ENCODE measurements at regions not wholly inside any gene's neighbourhood (a gene's known extent, or its start where the extent isn't known, plus 50 kb on each side); places are given as distances from the start of the nearest gene placed in this dataset.
"Not testable (repeated sequence)": the region's sequence is repeated elsewhere in the genome, so short reads cannot be mapped to it uniquely, and the experiment has no call there.

GRCh38 chr3:39558775-39559306, 91.4 kb downstream of the MOBP start:
- no peak for DNase-seq

DNA sequence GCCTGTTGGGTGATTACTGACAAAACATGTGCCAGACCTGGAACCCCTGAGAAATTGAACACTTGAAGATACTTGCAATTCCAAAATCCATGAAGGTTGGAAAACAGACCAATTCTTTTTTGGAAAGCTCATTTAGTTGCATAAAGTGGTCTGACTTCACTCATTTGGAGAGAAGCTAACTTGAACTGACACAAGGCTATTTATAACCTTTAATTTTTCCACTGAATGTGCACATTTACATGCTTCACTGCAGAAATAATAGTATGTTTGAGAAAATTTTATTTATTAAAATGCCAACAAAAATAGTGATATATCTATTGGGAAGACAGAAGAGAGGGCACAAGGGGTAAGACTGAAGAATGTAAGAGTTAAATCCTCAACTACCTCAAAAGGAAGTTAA, 92.1 kb downstream of the MOBP start:
- no peak for DNase-seq

DNA sequence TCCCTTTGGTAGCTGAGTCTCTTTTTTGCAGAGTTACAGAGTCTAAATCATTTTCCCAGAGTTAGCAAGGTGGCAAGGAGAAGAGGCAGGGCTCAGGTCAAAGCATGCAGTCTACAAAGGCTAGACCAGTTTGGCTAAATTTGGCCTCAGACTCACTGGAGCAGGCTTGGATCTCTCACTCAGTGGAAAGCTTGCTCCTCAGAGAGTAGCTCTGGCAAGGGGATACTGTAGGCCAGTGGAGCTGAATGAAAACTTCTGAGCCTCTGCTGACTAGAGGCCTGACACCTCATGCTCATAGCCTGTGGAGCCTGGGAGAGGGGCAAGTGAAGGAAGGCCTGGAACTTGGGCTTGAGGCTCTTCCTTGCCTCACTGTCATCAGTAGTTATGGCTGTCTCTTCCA, 101.0 kb downstream of the MOBP start:
- DNase-seq: no peak

DNA sequence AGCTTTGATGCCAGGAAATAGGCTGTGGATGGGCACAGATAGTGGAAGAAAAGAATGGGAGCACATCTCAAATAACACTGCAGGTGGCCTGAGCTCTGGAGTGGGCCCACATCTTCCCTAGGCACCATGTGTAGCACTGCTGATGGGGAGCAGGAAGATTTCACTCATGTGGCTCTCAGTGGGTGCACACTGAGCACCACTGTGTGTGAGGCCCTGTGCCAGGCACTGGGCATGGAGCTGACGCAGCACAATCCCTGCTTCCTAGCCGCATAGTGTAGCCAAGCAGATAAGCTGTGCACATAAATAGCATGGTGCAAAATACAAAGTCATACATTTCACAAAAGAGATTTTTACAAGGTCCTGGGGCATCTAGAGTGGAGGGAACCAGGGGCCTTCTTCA, 101.6 kb downstream of the MOBP start:
- no peak for DNase-seq

- no peak for DNase-seq
Measured at GRCh38 chr3:39573392-39573791, 105.9 kb downstream of the MOBP start.

- no peak for DNase-seq
Measured at GRCh38 chr3:39577541-39577940, 110.1 kb downstream of the MOBP start.

DNA sequence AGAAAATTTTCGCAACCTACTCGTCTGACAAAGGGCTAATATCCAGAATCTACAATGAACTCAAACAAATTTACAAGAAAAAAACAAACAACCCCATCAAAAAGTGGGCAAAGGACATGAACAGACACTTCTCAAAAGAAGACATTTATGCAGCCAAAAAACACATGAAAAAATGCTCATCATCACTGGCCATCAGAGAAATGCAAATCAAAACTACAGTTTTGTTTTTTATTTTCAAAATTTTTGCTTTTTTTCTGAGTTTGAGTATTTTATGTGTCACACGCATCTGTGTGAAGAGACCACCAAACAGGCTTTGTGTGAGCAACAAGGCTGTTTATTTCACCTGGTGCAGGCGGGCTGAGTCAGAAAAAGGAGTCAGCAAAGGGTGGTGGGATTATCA, 118.7 kb downstream of the MOBP start:
- DNase-seq: not testable (repeated sequence)

GRCh38 chr3:39587113-39587512, 119.6 kb downstream of the MOBP start:
- DNase-seq: no peak

DNA sequence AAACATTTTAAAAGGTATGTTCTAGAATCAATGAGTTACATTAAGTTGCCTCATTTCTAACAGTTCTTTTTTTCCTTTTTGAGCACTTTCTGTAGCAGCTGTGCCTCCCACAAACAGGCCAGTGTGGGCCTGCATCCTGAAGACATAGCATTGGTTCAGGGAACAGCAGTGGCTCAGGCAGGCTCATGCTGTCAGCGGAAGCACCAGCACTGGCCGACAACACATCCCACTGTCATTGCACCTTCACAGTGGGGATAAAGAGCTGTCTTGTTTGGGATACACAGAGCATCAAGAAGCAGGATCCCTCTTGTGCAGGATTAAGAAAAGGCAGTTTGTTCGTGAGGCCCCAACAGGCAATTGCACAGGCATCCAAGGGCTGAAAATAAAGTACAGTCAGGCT, 123.3 kb downstream of the MOBP start:
- no peak for DNase-seq

GRCh38 chr3:39592311-39593050, 125.0 kb downstream of the MOBP start:
- no peak for DNase-seq

DNA sequence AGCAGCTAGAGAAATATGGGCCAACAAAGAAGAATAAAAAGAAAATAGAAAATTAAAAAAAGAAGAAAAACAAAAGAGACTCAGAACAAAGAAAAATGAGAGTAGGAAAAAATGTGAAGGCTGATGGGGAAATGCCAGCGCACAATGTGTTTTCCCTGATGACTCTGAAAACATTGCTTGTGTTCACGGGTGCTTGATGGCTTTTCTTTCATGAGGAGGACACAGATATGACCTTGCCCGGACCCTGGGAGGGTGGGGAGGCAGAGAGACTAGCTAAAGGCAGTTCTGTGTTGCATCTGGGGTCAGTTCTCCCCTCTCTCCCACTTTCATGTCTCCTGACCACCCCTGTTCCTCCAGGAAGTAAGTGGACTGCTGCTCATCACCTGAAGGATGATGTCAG, 125.9 kb downstream of the MOBP start:
- DNase-seq: no peak

GRCh38 chr3:39601241-39601640, 133.8 kb downstream of the MOBP start:
- DNase-seq: no peak

DNA sequence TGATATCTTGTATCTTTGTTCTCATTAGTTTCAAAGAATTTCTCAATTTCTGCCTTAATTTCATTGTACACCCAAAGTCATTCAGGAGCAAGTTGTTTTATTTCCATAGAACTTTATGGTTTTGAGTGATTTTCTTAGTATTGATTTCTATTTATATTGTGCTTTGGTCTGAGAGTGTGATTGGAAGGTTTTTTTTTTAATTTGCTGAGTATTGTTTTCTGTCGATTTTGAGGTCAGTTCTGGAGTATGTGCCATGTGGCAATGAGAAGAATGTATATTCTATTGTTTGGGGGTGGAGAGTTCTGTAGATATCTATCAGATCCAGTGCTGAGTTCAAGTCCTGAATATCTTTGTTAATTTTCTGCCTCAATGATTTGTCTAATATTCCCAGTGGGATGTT, 138.4 kb downstream of the MOBP start:
- DNase-seq: no peak

DNA sequence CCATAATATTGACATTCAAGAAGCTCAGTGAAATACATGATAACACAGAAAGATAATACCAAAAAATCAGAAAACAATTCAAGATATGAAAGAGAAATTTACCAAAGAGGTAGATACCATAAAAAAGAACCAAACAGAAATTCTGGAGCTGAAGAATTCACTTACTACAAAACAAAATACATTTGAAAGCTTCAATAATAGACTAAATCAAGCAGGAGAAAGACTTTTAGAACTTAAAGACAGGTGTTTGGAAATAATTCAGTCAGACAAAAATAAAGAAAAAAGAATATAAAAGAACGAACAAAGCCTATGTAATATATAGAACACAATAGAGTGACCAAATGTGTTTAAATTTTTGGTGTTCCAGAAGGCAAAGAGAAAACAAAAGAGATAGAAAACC, 158.7 kb downstream of the MOBP start:
- DNase-seq: no peak

DNA sequence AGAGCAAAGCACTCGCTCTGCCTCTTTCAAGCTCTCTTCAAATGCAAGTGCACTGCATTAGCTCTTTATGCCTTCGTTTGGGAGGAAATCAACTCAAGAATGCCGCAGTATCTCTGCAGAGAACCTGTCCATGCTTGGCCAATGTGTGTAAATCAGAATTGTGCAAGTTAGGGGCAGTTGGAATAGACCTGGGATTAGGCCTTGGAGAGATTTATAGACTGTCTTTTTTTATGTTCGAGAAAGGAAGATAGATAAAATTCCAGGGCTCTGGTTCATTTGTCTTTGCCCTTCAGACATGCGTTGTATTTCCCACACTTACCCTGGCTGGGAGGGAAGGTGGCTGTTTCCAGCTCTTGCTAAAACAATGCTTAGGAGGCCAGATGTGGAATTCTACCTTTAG, 163.7 kb downstream of the MOBP start:
- DNase-seq: peak; percentile 23

GRCh38 chr3:39637807-39638206, 170.3 kb downstream of the MOBP start:
- no peak for DNase-seq

- DNase-seq: no peak
Measured at GRCh38 chr3:39638301-39638700, 170.8 kb downstream of the MOBP start.

DNA sequence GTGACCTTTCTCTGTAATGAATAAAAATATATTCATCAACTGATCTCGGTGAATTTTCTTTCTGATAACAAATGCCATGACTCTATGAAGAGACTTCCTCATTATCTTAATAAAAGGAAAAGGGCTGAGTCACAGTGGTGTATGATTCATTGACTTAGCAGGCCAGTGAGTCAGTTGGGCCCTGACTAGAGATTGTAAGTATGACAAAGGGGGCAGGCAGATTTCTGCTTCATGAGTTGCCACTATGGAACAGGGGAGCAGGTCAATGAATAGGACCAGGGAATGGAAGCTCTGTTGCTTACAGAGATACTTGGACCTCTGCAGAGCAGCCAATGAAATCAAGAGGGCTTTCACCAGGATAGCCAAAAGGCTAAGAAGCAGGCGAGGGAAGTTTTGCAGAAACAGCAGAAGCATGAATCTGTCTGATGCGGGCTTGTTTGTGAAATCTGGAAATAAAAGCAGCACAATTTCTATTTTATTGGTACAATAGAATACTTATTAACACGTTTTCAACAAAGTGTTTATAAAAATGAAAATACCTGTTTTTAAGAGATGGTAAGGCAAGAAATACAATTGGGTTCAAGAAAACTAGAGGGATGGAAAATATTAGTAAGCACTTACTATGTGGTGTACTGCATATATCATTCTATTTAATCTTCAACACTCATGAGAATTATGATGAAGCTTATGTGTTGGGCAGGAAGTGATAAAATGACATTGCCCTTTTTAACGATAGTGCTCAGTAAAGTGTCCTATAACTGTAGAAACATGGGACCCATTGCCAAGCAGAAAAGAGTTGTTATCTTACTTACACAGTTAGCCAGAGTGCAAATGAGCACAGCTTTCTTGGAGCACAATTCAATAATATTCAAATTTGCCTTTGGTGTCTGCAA, 169.8 kb upstream of the MYRIP start:
- no peak for DNase-seq

GRCh38 chr3:39641274-39641673, 168.1 kb upstream of the MYRIP start:
- no peak for DNase-seq

DNA sequence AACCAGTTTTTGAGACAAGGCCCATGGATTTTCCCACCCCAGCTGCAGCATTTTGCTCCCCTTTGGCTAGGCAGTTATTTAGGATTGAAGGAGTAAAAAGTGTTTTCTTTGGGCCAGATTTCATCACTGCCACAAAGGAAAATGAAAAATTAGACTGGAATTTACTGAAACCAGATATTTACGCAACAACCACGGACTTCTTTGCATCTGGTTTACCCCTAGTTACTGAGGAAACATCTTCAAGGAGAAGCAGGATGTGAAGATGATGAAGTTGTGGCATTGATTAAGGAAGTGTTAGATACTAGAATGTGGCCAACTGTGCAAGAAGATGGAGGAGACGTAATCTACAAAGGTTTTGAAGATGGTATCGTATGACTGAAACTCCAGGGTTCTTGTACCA, 165.2 kb upstream of the MYRIP start:
- DNase-seq: no peak

DNA sequence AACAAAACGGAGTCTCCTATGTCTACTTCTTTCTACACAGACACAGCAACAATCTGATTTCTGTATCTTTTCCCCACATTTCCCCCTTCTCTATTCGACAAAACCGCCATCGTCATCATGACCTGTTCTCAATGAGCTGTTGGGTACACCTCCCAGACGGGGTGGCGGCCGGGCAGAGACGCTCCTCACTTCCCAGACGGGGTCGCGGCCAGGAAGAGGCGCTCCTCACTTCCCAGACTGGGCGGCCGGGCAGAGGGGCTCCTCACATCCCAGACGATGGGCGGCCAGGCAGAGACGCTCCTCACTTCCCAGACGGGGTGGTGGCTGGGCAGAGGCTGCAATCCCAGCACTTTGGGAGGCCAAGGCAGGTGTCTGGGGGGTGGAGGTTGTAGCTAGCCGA, 158.2 kb upstream of the MYRIP start:
- not testable (repeated sequence) for DNase-seq

- peak; percentile 12 for DNase-seq
Measured at GRCh38 chr3:39651993-39652739, 157.2 kb upstream of the MYRIP start.

DNA sequence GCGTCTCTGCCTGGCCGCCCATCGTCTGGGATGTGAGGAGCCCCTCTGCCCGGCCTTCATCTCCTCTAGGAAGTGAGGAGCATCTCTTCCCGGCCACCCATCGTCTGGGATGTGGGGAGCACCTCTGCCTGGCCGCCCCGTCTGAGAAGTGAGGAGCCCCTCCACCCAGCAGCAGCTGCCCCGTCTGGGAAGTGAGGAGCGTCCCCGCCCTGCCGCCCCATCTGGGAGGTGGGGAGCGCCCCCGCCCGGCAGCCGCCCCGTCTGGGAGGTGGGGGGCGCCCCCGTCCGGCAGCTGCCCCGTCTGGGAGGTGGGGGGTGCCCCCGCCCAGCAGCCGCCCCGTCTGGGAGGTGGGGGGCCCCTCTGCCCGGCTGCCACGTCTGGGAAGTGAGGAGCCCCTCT, 153.7 kb upstream of the MYRIP start:
- not testable (repeated sequence) for DNase-seq

Measured in retina (tissue), 1 donor.